GM12878 (cell line): ENCODE measurements at regions not wholly inside any gene's neighbourhood (a gene's known extent, or its start where the extent isn't known, plus 50 kb on each side); places are given as distances from the start of the nearest gene placed in this dataset.

Source experiments
- ATAC-seq: fragments of 200-7000 bp; cut with Tn5 transposase; 3 replicates; pipeline ENCODE4 v1.9.1; 2020; ENCODE audit warnings: mild to moderate bottlenecking, moderate library complexity
- BruUV-seq: library from RNA; stranded (reverse); fragments of 400-500 nt; replicated peaks from 2 replicates; lab custom pipeline; 2021; lab: Mats Ljungman, UMichigan
- CTCF ChIA-PET: fragments of 300-600 bp; sonication (Branson Sonifier 250); formaldehyde crosslinking; extraction: SDS; loops from one replicate; lab custom pipeline; 2021; ENCODE audit warnings: inconsistent platforms; lab: Yijun Ruan, JAX
- POLR2A ChIA-PET: fragments of 350-600 bp; formaldehyde crosslinking; extraction: SDS; loops from one replicate; lab custom pipeline; 2021; ENCODE audit warnings: inconsistent platforms; lab: Charles Lee
- RAD21 ChIA-PET: fragments of 300-600 bp; sonication (Branson Sonifier 250); formaldehyde crosslinking; loops from one replicate; lab custom pipeline; 2023; ENCODE audit warnings: antibody characterized with exemption; ENCODE audit not compliant: unreplicated experiment; lab: Charles Lee
- SMC1A ChIA-PET: fragments of 300-600 bp; sonication (Branson Sonifier 250); formaldehyde crosslinking; loops from one replicate; lab custom pipeline; 2023; ENCODE audit not compliant: unreplicated experiment, uncharacterized antibody; lab: Charles Lee
- DNase-seq: peaks from one replicate; pipeline ENCODE4 v3.0.0-alpha.2; 2011; ENCODE audit warnings: low read depth, low spot score
- FAIRE-seq: peaks from 3 replicates; lab custom pipeline; 2011; peaks lifted over from hg19 to GRCh38; lab: Jason Lieb, UNC
- H2AFZ ChIP-seq: 2 replicates; pipeline ENCODE4 v1.6.0; 2011; ENCODE audit warnings: low read depth, low read length, control low read depth; ENCODE audit not compliant: control insufficient read depth
- H3K27ac ChIP-seq: 2 replicates; pipeline ENCODE4 v1.5.1; 2011; ENCODE audit warnings: control low read depth; ENCODE audit not compliant: control insufficient read depth, insufficient read depth
- H3K27me3 ChIP-seq, 2 experiments: replicated peaks in 1 of 2; 2 replicates each; pipeline versions ENCODE4 v1.6.0 to v1.6.1; 2011; ENCODE audit warnings: low read length in 1 of 2; ENCODE audit not compliant: control insufficient read depth in 2 of 2, insufficient read depth in 2 of 2
- H3K36me3 ChIP-seq, 2 experiments: 2 replicates each; pipeline ENCODE4 v1.5.1; 2011; ENCODE audit warnings: low read length in 1 of 2; ENCODE audit not compliant: control insufficient read depth in 2 of 2, insufficient read depth in 2 of 2
- H3K4me1 ChIP-seq: 2 replicates; pipeline ENCODE4 v1.6.1; 2011; ENCODE audit warnings: mild to moderate bottlenecking, low read length, moderate library complexity, mixed read lengths; ENCODE audit not compliant: control insufficient read depth, insufficient read depth
- H3K4me2 ChIP-seq: 2 replicates; pipeline ENCODE4 v1.6.0; 2011; ENCODE audit warnings: control low read depth; ENCODE audit not compliant: control insufficient read depth, insufficient read depth
- H3K4me3 ChIP-seq: fragments of 200-600 bp; sonication (generic); 2 replicates; pipeline ENCODE4 v1.5.1; 2016
- H3K79me2 ChIP-seq: 2 replicates; pipeline ENCODE4 v1.6.0; 2011; ENCODE audit warnings: low read length; ENCODE audit not compliant: control insufficient read depth, insufficient read depth
- H3K9ac ChIP-seq: 2 replicates; pipeline ENCODE4 v1.8.0; 2011; ENCODE audit warnings: low read length, control low read depth, mixed read lengths; ENCODE audit not compliant: control insufficient read depth, insufficient read depth
- H3K9me3 ChIP-seq: replicated peaks from 3 replicates; pipeline ENCODE4 v1.5.1; 2011; ENCODE audit warnings: mild to moderate bottlenecking, low read length; ENCODE audit not compliant: control insufficient read depth, insufficient read depth
- H4K20me1 ChIP-seq: 2 replicates; pipeline ENCODE4 v1.6.0; 2011; ENCODE audit not compliant: control insufficient read depth, insufficient read depth
- CBX3 ChIP-seq: fragments of 200-600 bp; sonication (generic); IDR thresholded peaks from 2 replicates; pipeline ENCODE4 v1.6.1; 2016; ENCODE audit warnings: low read depth, borderline replicate concordance
- IKZF2 ChIP-seq, 2 experiments: fragments of 450-650 bp; IDR thresholded peaks; 2 replicates each; pipeline ENCODE4 v1.6.1; 2017; ENCODE audit warnings: mild to moderate bottlenecking in 2 of 2, moderate library complexity in 2 of 2
- MXI1 ChIP-seq: fragments of 150-350 bp; IDR thresholded peaks from 2 replicates; pipeline ENCODE4 v1.6.1; 2011; ENCODE audit warnings: low read depth, mild to moderate bottlenecking, inconsistent platforms, low read length, improper control_type of control experiment
- NFYA ChIP-seq: IDR thresholded peaks from 2 replicates; pipeline ENCODE4 v1.6.1; 2011; ENCODE audit warnings: low read depth, mild to moderate bottlenecking, low read length, improper control_type of control experiment, borderline replicate concordance
- PAX5 ChIP-seq: IDR thresholded peaks from 2 replicates; pipeline ENCODE4 v1.6.1; 2011; ENCODE audit warnings: low read depth, low read length, borderline replicate concordance
- PML ChIP-seq: IDR thresholded peaks from 2 replicates; pipeline ENCODE4 v1.6.1; 2012; ENCODE audit warnings: low read length, inconsistent platforms
- RBBP5 ChIP-seq: fragments of 200-600 bp; sonication (generic); conservative IDR thresholded peaks from 2 replicates; pipeline ENCODE4 v1.6.1; 2016
- SMAD1 ChIP-seq: fragments of 450-650 bp; IDR thresholded peaks from 2 replicates; pipeline ENCODE4 v1.6.1; 2018; ENCODE audit warnings: mild to moderate bottlenecking, low read depth; ENCODE audit not compliant: partially characterized antibody
- STAT1 ChIP-seq: fragments of 450-650 bp; conservative IDR thresholded peaks from 2 replicates; pipeline ENCODE4 v1.6.1; 2014; ENCODE audit warnings: antibody characterized with exemption, mild to moderate bottlenecking
- TBL1XR1 ChIP-seq: IDR thresholded peaks from 2 replicates; pipeline ENCODE4 v1.6.1; 2012; ENCODE audit warnings: low read depth, low read length, improper control_type of control experiment
- WGBS: methylation state at CpG from one replicate; pipeline ENCODE4 v1.1.6; 2016; ENCODE audit warnings: low lambda C conversion rate; ENCODE audit not compliant: insufficient replicate concordance, insufficient coverage; ENCODE audit errors: missing lambda C conversion rate; 5-methylcytosine and 5-hydroxymethylcytosine counted together
- in situ Hi-C: fragments of 300-500 bp; cut with MboI; formaldehyde crosslinking; loops from 9 replicates; pipeline ENCODE4 v1.14.3; 2018; ENCODE audit warnings: mixed read lengths
- intact Hi-C: fragments of 100-400 bp; cut with micrococcal nuclease; formaldehyde crosslinking; loops from one replicate; pipeline ENCODE4 v1.14.2; 2022; ENCODE audit not compliant: unreplicated experiment
- TF ChIP-seq, protein P1 (sequence below): IDR thresholded peaks from 2 replicates; pipeline ENCODE4 v1.6.1; 2012; ENCODE audit warnings: low read depth, low read length, improper control_type of control experiment
- TF ChIP-seq, protein P2 (sequence below): fragments of 450-650 bp; IDR thresholded peaks from 2 replicates; pipeline ENCODE4 v1.6.1; 2017; ENCODE audit warnings: low read depth, mild to moderate bottlenecking, moderate library complexity
- TF ChIP-seq, protein P3 (sequence below): IDR thresholded peaks from 2 replicates; pipeline ENCODE4 v1.6.1; 2011; ENCODE audit warnings: low read depth, mild to moderate bottlenecking, low read length, moderate library complexity, borderline replicate concordance; ENCODE audit errors: extremely low read depth
- TF ChIP-seq, protein P4 (sequence below): IDR thresholded peaks from 2 replicates; pipeline ENCODE4 v1.6.1; 2012; ENCODE audit warnings: mild to moderate bottlenecking, low read depth, low read length

DNA sequence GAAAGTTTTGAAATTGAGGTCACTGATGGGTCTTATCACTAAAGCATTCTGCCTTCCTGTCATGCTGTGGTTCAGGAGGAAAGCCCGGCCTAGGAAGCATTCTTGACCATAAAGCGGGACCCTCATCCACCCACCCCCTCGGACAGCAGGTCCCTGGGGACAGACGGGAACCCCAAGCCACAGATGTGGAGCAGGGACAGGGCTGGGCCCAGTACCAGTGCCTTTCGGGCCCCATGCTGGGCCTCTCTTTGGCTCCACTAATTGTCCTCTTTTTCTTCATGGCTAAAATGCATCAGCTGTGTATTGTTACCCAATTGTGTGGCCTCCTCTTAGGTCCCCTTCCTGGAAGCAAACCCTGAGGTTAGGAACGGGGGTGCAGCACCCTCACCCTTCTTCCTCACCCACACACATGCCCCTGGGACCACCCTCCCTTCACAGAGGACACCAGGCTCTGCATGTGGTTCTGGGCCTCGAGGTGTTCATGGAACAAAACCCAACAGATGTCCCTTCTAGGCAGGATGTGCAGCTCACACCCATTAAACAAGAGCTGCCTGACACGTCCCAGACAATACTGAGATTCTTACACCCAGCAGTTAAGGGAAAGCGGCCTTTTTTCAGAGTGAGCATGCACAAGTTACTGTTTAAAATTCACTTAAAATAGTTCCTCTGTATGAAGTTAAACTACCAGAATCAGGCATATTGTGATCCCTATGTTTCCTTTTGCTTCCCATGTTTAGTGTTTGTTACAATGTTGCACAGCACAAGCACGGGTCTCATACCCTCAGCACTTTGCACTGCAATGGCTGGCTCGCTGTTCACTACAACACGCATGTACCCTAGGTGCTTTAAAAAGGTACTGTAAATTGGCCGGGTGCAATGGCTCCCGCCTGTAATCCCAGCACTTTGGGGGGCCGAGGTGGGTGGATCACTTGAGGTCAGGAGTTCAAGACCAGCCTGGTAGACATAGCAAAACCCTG is 807.6 kb downstream of the BRD1 start:
- no peak overlapping the region for H3K27ac ChIP-seq
- intact Hi-C loops (no loop called here), in situ Hi-C loops (no loop called here)
- ChIA-PET POLR2A (no interaction called here), SMC1A (no interaction called here), RAD21 (no interaction called here), CTCF (no interaction called here)
- H3K4me1 ChIP-seq, result no peaks in the 10 kb centered on the region
- whole genome bisulfite sequencing, result 17% methylated on average over 15 of the region's 15 CpGs
- H3K9me3 ChIP-seq, result no peaks in the 10 kb centered on the region; the same call in 2 of the 3 replicates
- no TSS peak for BruUV-seq
- H3K27me3 ChIP-seq, result no peaks in the 10 kb centered on the region
- H3K4me3 ChIP-seq, result no peak overlapping the region
- H3K4me2 ChIP-seq, result no peak overlapping the region
- no peaks in the 10 kb centered on the region for H3K79me2 ChIP-seq
- FAIRE-seq (no peak), ATAC-seq (no peak), DNase-seq (no peak)
- no peaks in the 10 kb centered on the region for H4K20me1 ChIP-seq
- H2AFZ ChIP-seq, result no peak overlapping the region
- H3K36me3 ChIP-seq, result no peaks in the 10 kb centered on the region
- no peak overlapping the region for H3K9ac ChIP-seq
- TF ChIP-seq CBX3 (no peak), TBL1XR1 (no peak), RBBP5 (no peak), MXI1 (no peak), PML (no peak), SMAD1 (no peak), IKZF2 (IDR thresholded peaks at IDR 0.05) (no peak), PAX5 (no peak), NFYA (no peak), STAT1 (no peak)
- TF ChIP-seq, protein P1, sequence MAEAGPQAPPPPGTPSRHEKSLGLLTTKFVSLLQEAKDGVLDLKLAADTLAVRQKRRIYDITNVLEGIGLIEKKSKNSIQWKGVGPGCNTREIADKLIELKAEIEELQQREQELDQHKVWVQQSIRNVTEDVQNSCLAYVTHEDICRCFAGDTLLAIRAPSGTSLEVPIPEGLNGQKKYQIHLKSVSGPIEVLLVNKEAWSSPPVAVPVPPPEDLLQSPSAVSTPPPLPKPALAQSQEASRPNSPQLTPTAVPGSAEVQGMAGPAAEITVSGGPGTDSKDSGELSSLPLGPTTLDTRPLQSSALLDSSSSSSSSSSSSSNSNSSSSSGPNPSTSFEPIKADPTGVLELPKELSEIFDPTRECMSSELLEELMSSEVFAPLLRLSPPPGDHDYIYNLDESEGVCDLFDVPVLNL, result no peak
- TF ChIP-seq, protein P2, sequence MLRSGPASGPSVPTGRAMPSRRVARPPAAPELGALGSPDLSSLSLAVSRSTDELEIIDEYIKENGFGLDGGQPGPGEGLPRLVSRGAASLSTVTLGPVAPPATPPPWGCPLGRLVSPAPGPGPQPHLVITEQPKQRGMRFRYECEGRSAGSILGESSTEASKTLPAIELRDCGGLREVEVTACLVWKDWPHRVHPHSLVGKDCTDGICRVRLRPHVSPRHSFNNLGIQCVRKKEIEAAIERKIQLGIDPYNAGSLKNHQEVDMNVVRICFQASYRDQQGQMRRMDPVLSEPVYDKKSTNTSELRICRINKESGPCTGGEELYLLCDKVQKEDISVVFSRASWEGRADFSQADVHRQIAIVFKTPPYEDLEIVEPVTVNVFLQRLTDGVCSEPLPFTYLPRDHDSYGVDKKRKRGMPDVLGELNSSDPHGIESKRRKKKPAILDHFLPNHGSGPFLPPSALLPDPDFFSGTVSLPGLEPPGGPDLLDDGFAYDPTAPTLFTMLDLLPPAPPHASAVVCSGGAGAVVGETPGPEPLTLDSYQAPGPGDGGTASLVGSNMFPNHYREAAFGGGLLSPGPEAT, result no peak
- TF ChIP-seq, protein P3, sequence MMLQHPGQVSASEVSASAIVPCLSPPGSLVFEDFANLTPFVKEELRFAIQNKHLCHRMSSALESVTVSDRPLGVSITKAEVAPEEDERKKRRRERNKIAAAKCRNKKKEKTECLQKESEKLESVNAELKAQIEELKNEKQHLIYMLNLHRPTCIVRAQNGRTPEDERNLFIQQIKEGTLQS, result no peak
- TF ChIP-seq, protein P4, sequence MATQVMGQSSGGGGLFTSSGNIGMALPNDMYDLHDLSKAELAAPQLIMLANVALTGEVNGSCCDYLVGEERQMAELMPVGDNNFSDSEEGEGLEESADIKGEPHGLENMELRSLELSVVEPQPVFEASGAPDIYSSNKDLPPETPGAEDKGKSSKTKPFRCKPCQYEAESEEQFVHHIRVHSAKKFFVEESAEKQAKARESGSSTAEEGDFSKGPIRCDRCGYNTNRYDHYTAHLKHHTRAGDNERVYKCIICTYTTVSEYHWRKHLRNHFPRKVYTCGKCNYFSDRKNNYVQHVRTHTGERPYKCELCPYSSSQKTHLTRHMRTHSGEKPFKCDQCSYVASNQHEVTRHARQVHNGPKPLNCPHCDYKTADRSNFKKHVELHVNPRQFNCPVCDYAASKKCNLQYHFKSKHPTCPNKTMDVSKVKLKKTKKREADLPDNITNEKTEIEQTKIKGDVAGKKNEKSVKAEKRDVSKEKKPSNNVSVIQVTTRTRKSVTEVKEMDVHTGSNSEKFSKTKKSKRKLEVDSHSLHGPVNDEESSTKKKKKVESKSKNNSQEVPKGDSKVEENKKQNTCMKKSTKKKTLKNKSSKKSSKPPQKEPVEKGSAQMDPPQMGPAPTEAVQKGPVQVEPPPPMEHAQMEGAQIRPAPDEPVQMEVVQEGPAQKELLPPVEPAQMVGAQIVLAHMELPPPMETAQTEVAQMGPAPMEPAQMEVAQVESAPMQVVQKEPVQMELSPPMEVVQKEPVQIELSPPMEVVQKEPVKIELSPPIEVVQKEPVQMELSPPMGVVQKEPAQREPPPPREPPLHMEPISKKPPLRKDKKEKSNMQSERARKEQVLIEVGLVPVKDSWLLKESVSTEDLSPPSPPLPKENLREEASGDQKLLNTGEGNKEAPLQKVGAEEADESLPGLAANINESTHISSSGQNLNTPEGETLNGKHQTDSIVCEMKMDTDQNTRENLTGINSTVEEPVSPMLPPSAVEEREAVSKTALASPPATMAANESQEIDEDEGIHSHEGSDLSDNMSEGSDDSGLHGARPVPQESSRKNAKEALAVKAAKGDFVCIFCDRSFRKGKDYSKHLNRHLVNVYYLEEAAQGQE, result no peak
